A549 (cell line): ENCODE measurements at regions not wholly inside any gene's neighbourhood (a gene's known extent, or its start where the extent isn't known, plus 50 kb on each side); places are given as distances from the start of the nearest gene placed in this dataset.

Source experiments
- ATAC-seq, 2 experiments: fragments of 200-7000 bp in 1 of 2; fragments of >200 bp in 1 of 2; cut with Nextera tagmentation in 1 of 2; cut with Tn5 transposase in 1 of 2; 3 replicates each; pipeline versions ENCODE4 v1.8.0 to v1.9.1; 2018 to 2020; ENCODE audit warnings: mild to moderate bottlenecking in 1 of 2, moderate library complexity in 1 of 2
- CTCF ChIA-PET: fragments of 300-600 bp; sonication (Branson Sonifier 250); formaldehyde crosslinking; extraction: SDS; loops from one replicate; lab custom pipeline; 2021; ENCODE audit warnings: antibody characterized with exemption, inconsistent platforms; lab: Yijun Ruan, JAX
- POLR2A ChIA-PET: fragments of 350-600 bp; formaldehyde crosslinking; extraction: SDS; loops from one replicate; lab custom pipeline; 2021; ENCODE audit warnings: antibody characterized with exemption, inconsistent platforms; lab: Yijun Ruan, JAX
- DNase-seq, 2 experiments: peaks; one replicate each; pipeline versions ENCODE4 v3.0.0 to v3.0.0-alpha.2; 2011 to 2016; ENCODE audit warnings: low read depth in 1 of 2, low spot score in 1 of 2
- FAIRE-seq: peaks from 2 replicates; lab custom pipeline; 2011; peaks lifted over from hg19 to GRCh38; lab: Jason Lieb, UNC
- H3K27ac ChIP-seq, 2 experiments: fragments of >200 bp; sonication (Bioruptor Twin); formaldehyde crosslinking; 3 replicates each; pipeline ENCODE4 v1.5.1; 2016 to 2017
- H3K4me1 ChIP-seq: fragments of >200 bp; sonication (Bioruptor Twin); formaldehyde crosslinking; 3 replicates; pipeline ENCODE4 v1.6.1; 2016
- H3K4me2 ChIP-seq: fragments of >200 bp; sonication (Bioruptor Twin); formaldehyde crosslinking; 3 replicates; pipeline ENCODE4 v1.6.1; 2016
- H3K4me3 ChIP-seq: fragments of >200 bp; sonication (Bioruptor Twin); formaldehyde crosslinking; 3 replicates; pipeline ENCODE4 v1.5.1; 2016
- H3K9me3 ChIP-seq: fragments of >200 bp; sonication (Bioruptor Twin); formaldehyde crosslinking; 3 replicates; pipeline ENCODE4 v1.6.1; 2016
- BHLHE40 ChIP-seq: IDR thresholded peaks from 2 replicates; pipeline ENCODE4 v1.6.1; 2012; ENCODE audit warnings: low read depth, low read length, inconsistent platforms
- EHF ChIP-seq: fragments of 250-450 bp; sonication (Bioruptor Pico); IDR thresholded peaks from 2 replicates; pipeline ENCODE4 v1.5.0; 2020; ENCODE audit warnings: mild to moderate bottlenecking
- ELK1 ChIP-seq: fragments of 150-350 bp; IDR thresholded peaks from 2 replicates; pipeline ENCODE4 v1.6.1; 2014; ENCODE audit warnings: low read depth, mild to moderate bottlenecking, low read length
- ESRRA ChIP-seq: fragments of 150-350 bp; IDR thresholded peaks from 2 replicates; pipeline ENCODE4 v1.6.1; 2014; ENCODE audit warnings: mild to moderate bottlenecking, low read length, borderline replicate concordance
- FOSL2 ChIP-seq, 2 experiments: fragments of 450-650 bp in 1 of 2; fragments of >200 bp in 1 of 2; sonication (Bioruptor Twin) in 1 of 2; formaldehyde crosslinking; IDR thresholded peaks; 2 replicates each; pipeline versions ENCODE4 v1.5.0 to v1.6.1; 2016 to 2020; ENCODE audit warnings: mild to moderate bottlenecking in 1 of 2, moderate library complexity in 1 of 2
- HES2 ChIP-seq: fragments of >200 bp; sonication (Bioruptor Twin); formaldehyde crosslinking; IDR thresholded peaks from 2 replicates; pipeline ENCODE4 v1.6.1; 2016
- HOXA7 ChIP-seq: fragments of 250-450 bp; sonication (Bioruptor Pico); IDR thresholded peaks from 2 replicates; pipeline ENCODE4 v1.5.0; 2020; ENCODE audit warnings: mild to moderate bottlenecking, moderate library complexity
- KDM1A ChIP-seq: fragments of 200-600 bp; sonication (generic); IDR thresholded peaks from 2 replicates; pipeline ENCODE4 v1.6.1; 2016; ENCODE audit warnings: low read depth, mild to moderate bottlenecking
- KDM5A ChIP-seq: fragments of 200-600 bp; sonication (generic); IDR thresholded peaks from 2 replicates; pipeline ENCODE4 v1.6.1; 2016; ENCODE audit warnings: antibody characterized with exemption, mild to moderate bottlenecking
- MAX ChIP-seq: IDR thresholded peaks from 2 replicates; pipeline ENCODE4 v1.6.1; 2012
- NFE2L2 ChIP-seq: fragments of 150-350 bp; conservative IDR thresholded peaks from 2 replicates; pipeline ENCODE4 v1.6.1; 2014; ENCODE audit warnings: low read length
- PBX3 ChIP-seq: IDR thresholded peaks from 2 replicates; pipeline ENCODE4 v1.6.1; 2012
- POLR2A ChIP-seq: IDR thresholded peaks from 2 replicates; pipeline ENCODE4 v1.6.1; 2012; ENCODE audit warnings: mild to moderate bottlenecking, low read length
- POLR2AphosphoS2 ChIP-seq: conservative IDR thresholded peaks from 2 replicates; pipeline ENCODE4 v1.6.1; 2012; ENCODE audit warnings: low read length, improper control_type of control experiment, inconsistent platforms
- RAD21 ChIP-seq, 2 experiments: fragments of >200 bp in 1 of 2; sonication (Bioruptor Twin) in 1 of 2; formaldehyde crosslinking in 1 of 2; IDR thresholded peaks in 1 of 2; conservative IDR thresholded peaks in 1 of 2; 2 replicates in 1 of 2; 3 replicates in 1 of 2; pipeline ENCODE4 v1.6.1; 2012 to 2018; ENCODE audit warnings: inconsistent platforms in 1 of 2
- RCOR1 ChIP-seq: fragments of 150-350 bp; IDR thresholded peaks from 2 replicates; pipeline ENCODE4 v1.6.1; 2014; ENCODE audit warnings: antibody characterized with exemption, low read length, low read depth
- RNF2 ChIP-seq: fragments of 200-600 bp; sonication (generic); IDR thresholded peaks from 2 replicates; pipeline ENCODE4 v1.6.1; 2016; ENCODE audit warnings: low read depth, mild to moderate bottlenecking, antibody characterized with exemption, moderate library complexity, borderline replicate concordance
- SREBF2 ChIP-seq: fragments of 450-650 bp; IDR thresholded peaks from 2 replicates; pipeline ENCODE4 v1.6.1; 2014; ENCODE audit warnings: mild to moderate bottlenecking, moderate library complexity
- USF2 ChIP-seq: fragments of 450-650 bp; IDR thresholded peaks from 2 replicates; pipeline ENCODE4 v1.6.1; 2014; ENCODE audit warnings: antibody characterized with exemption
- ZC3H11A ChIP-seq: fragments of 450-650 bp; IDR thresholded peaks from 2 replicates; pipeline ENCODE4 v1.6.1; 2014; ENCODE audit warnings: antibody characterized with exemption, mild to moderate bottlenecking
- ZFP36 ChIP-seq: fragments of 450-650 bp; IDR thresholded peaks from 2 replicates; pipeline ENCODE4 v1.6.1; 2014; ENCODE audit warnings: borderline replicate concordance; ENCODE audit not compliant: partially characterized antibody
- WGBS: methylation state at CpG from one replicate; pipeline ENCODE4 v1.1.6; 2017; ENCODE audit errors: missing lambda C conversion rate; 5-methylcytosine and 5-hydroxymethylcytosine counted together

DNA sequence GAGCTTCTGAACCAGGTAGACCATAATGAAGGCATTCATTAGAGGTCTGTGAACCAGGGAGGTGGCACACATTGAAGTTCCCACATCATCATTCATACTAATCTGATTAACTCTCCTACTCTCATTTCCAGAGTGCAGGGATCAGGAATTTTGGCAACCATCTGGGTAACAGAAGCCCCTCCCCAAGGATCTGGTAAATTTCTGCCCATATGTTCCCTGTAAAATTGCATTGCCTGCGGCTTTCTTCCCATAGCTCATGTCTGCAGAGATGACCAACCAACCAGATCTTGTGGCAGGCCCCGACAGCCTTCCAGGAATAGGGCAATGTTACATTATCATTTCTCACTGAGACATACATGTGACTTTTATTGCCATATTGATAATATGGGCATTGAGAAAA, 111.4 kb upstream of the CHL1 start:
- no peak overlapping the region for H3K4me3 ChIP-seq
- no peak for TF ChIP-seq POLR2A
- no peak overlapping the region for H3K27ac ChIP-seq
- ChIA-PET POLR2A (no interaction called here), CTCF (interaction anchor here (0.6 kb wide), 1 partner anchor 269 kb away, joined by 4 read pairs; no protein-coding TSS in a partner anchor)
- WGBS = 0% methylated on average over 2 of the region's 2 CpGs
- FAIRE-seq = no peak
- ATAC-seq = no peak
- H3K4me1 ChIP-seq = no peaks in the 10 kb centered on the region
- DNase-seq = no peak
- H3K9me3 ChIP-seq = no peaks in the 10 kb centered on the region
- H3K4me2 ChIP-seq = no peak overlapping the region

GRCh38 chr3:88267-88666, 108.3 kb upstream of the CHL1 start:
- H3K4me3 ChIP-seq = no peak overlapping the region
- no peaks in the 10 kb centered on the region for H3K4me1 ChIP-seq
- H3K4me2 ChIP-seq = no peak overlapping the region
- POLR2A ChIA-PET = no interaction called here
- no peak for TF ChIP-seq USF2
- no peak for TF ChIP-seq POLR2AphosphoS2
- TF ChIP-seq RNF2 = no peak
- TF ChIP-seq RAD21 (conservative IDR thresholded peaks at IDR 0.05 in 1 of 2, IDR thresholded peaks at IDR 0.05 in 1 of 2) = no peak
- TF ChIP-seq FOSL2 (IDR thresholded peaks at IDR 0.05) = no peak
- TF ChIP-seq FOSL2 (CRISPR knock-in tag; IDR thresholded peaks at IDR 0.05) = no peak
- TF ChIP-seq PBX3 = no peak
- no peak for TF ChIP-seq RCOR1
- TF ChIP-seq ESRRA = no peak
- no peak for TF ChIP-seq NFE2L2
- TF ChIP-seq KDM5A = no peak
- TF ChIP-seq HOXA7 (CRISPR knock-in tag) = no peak
- no peak for TF ChIP-seq ZC3H11A
- TF ChIP-seq HES2 = no peak
- TF ChIP-seq, all 56 proteins: peak for 0
- no peaks in the 10 kb centered on the region for H3K9me3 ChIP-seq
- CTCF ChIA-PET = no interaction called here
- no peak overlapping the region for H3K27ac ChIP-seq
- no peak for ATAC-seq
- DNase-seq = no peak
- 0% methylated on average over 1 of the region's 1 CpG for WGBS
- FAIRE-seq = no peak

DNA sequence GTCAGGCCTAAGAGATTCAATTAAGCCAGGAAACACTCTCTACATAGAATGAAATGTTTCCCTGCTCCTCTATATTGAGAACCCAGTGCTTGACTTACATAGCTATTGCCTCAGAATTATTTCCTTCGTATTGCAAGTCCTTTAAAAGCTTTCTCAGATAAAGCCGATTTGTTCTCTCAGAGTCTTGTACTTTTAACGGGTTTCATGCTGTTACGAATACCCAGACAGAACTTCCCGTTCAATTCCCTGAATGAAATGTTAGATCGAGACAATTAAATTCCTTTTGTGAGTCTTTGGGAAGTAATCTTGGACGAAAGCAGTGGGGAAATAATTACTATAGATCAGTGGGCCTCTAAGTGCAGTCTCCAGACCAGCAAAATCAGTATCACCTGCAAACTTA, 102.8 kb upstream of the CHL1 start:
- TF ChIP-seq ZFP36 = no peak
- TF ChIP-seq SREBF2 = no peak
- no peak for TF ChIP-seq EHF (CRISPR knock-in tag)
- TF ChIP-seq MAX = no peak
- no peak for TF ChIP-seq ELK1
- no peak for TF ChIP-seq BHLHE40
- TF ChIP-seq KDM5A = no peak
- no peak for TF ChIP-seq KDM1A
- Histone ChIP-seq H3K9me3 (no peaks in the 10 kb centered on the region), H3K4me3 (no peak overlapping the region), H3K27ac (no peak overlapping the region), H3K4me1 (no peaks in the 10 kb centered on the region), H3K4me2 (no peak overlapping the region)
- ATAC-seq (no peak), FAIRE-seq (no peak), DNase-seq (no peak)
- ChIA-PET POLR2A (no interaction called here), CTCF (no interaction called here)
- WGBS = 15% methylated on average over 7 of the region's 7 CpGs
